NCI-H2107 treated with DMSO at 0.1 percent for 48 hours (cell line): ENCODE measurements at regions not wholly inside any gene's neighbourhood (a gene's known extent, or its start where the extent isn't known, plus 50 kb on each side); places are given as distances from the start of the nearest gene placed in this dataset.
A peak's percentile ranks its signal among the peaks of the same experiment; 100 is the strongest.
"Not testable (repeated sequence)": the region's sequence is repeated elsewhere in the genome, so short reads cannot be mapped to it uniquely, and the experiment has no call there.

Experiments used
- DNase-seq: peaks from one replicate; lab custom pipeline; 2025; ENCODE audit not compliant: unreplicated experiment; lab: John Stamatoyannopoulos, UW

GRCh38 chr6:6969761-6970223, 138.0 kb upstream of the RREB1 start:
- peak; percentile 61 for DNase-seq

- DNase-seq, result no peak
These were observed 136.9 kb upstream of the RREB1 start for GRCh38 chr6:6970851-6971250.

GRCh38 chr6:6971369-6971768, 136.4 kb upstream of the RREB1 start:
- no peak for DNase-seq

GRCh38 chr6:6972456-6972855, 135.3 kb upstream of the RREB1 start:
- no peak for DNase-seq

GRCh38 chr6:6973721-6974120, 134.0 kb upstream of the RREB1 start:
- no peak for DNase-seq

- peak; percentile 15 for DNase-seq
These were observed 132.2 kb upstream of the RREB1 start for GRCh38 chr6:6975459-6976111.

- DNase-seq, result no peak
These were observed 131.6 kb upstream of the RREB1 start for GRCh38 chr6:6976193-6976592.

- no peak for DNase-seq
These were observed 129.0 kb upstream of the RREB1 start for GRCh38 chr6:6978731-6979130.

- DNase-seq, result no peak
These were observed 126.7 kb upstream of the RREB1 start for GRCh38 chr6:6980999-6981597.

- no peak for DNase-seq
These were observed 126.0 kb upstream of the RREB1 start for GRCh38 chr6:6981681-6982322.

- DNase-seq, result no peak
These were observed 125.1 kb upstream of the RREB1 start for GRCh38 chr6:6982663-6983062.

GRCh38 chr6:6984585-6985366, 123.0 kb upstream of the RREB1 start:
- DNase-seq, result no peak

- DNase-seq, result no peak
These were observed 121.4 kb upstream of the RREB1 start for GRCh38 chr6:6986344-6986743.

- DNase-seq, result no peak
These were observed 120.0 kb upstream of the RREB1 start for GRCh38 chr6:6987749-6988148.

GRCh38 chr6:6990059-6990458, 117.7 kb upstream of the RREB1 start:
- not testable (repeated sequence) for DNase-seq

- DNase-seq, result no peak
These were observed 114.1 kb upstream of the RREB1 start for GRCh38 chr6:6993503-6994237.

GRCh38 chr6:6994796-6995195, 113.0 kb upstream of the RREB1 start:
- no peak for DNase-seq

GRCh38 chr6:6995328-6995727, 112.4 kb upstream of the RREB1 start:
- DNase-seq, result no peak

GRCh38 chr6:6996124-6996523, 111.6 kb upstream of the RREB1 start:
- no peak for DNase-seq

GRCh38 chr6:6997263-6998193, 110.2 kb upstream of the RREB1 start:
- no peak for DNase-seq
